GM12878 (cell line): ENCODE measurements at regions not wholly inside any gene's neighbourhood (a gene's known extent, or its start where the extent isn't known, plus 50 kb on each side); places are given as distances from the start of the nearest gene placed in this dataset.

Experiments
- ATAC-seq: fragments of 200-7000 bp; cut with Tn5 transposase; 3 replicates; pipeline ENCODE4 v1.9.1; 2020; ENCODE audit warnings: mild to moderate bottlenecking, moderate library complexity
- BruUV-seq: library from RNA; stranded (reverse); fragments of 400-500 nt; replicated peaks from 2 replicates; lab custom pipeline; 2021; lab: Mats Ljungman, UMichigan
- CTCF ChIA-PET: fragments of 300-600 bp; sonication (Branson Sonifier 250); formaldehyde crosslinking; extraction: SDS; loops from one replicate; lab custom pipeline; 2021; ENCODE audit warnings: inconsistent platforms; lab: Yijun Ruan, JAX
- POLR2A ChIA-PET: fragments of 350-600 bp; formaldehyde crosslinking; extraction: SDS; loops from one replicate; lab custom pipeline; 2021; ENCODE audit warnings: inconsistent platforms; lab: Charles Lee
- RAD21 ChIA-PET: fragments of 300-600 bp; sonication (Branson Sonifier 250); formaldehyde crosslinking; loops from one replicate; lab custom pipeline; 2023; ENCODE audit warnings: antibody characterized with exemption; ENCODE audit not compliant: unreplicated experiment; lab: Charles Lee
- SMC1A ChIA-PET: fragments of 300-600 bp; sonication (Branson Sonifier 250); formaldehyde crosslinking; loops from one replicate; lab custom pipeline; 2023; ENCODE audit not compliant: unreplicated experiment, uncharacterized antibody; lab: Charles Lee
- DNase-seq: peaks from one replicate; pipeline ENCODE4 v3.0.0-alpha.2; 2011; ENCODE audit warnings: low read depth, low spot score
- FAIRE-seq: peaks from 3 replicates; lab custom pipeline; 2011; peaks lifted over from hg19 to GRCh38; lab: Jason Lieb, UNC
- H2AFZ ChIP-seq: 2 replicates; pipeline ENCODE4 v1.6.0; 2011; ENCODE audit warnings: low read depth, low read length, control low read depth; ENCODE audit not compliant: control insufficient read depth
- H3K27ac ChIP-seq: 2 replicates; pipeline ENCODE4 v1.5.1; 2011; ENCODE audit warnings: control low read depth; ENCODE audit not compliant: control insufficient read depth, insufficient read depth
- H3K27me3 ChIP-seq, 2 experiments: replicated peaks in 1 of 2; 2 replicates each; pipeline versions ENCODE4 v1.6.0 to v1.6.1; 2011; ENCODE audit warnings: low read length in 1 of 2; ENCODE audit not compliant: control insufficient read depth in 2 of 2, insufficient read depth in 2 of 2
- H3K36me3 ChIP-seq, 2 experiments: 2 replicates each; pipeline ENCODE4 v1.5.1; 2011; ENCODE audit warnings: low read length in 1 of 2; ENCODE audit not compliant: control insufficient read depth in 2 of 2, insufficient read depth in 2 of 2
- H3K4me1 ChIP-seq: 2 replicates; pipeline ENCODE4 v1.6.1; 2011; ENCODE audit warnings: mild to moderate bottlenecking, low read length, moderate library complexity, mixed read lengths; ENCODE audit not compliant: control insufficient read depth, insufficient read depth
- H3K4me2 ChIP-seq: 2 replicates; pipeline ENCODE4 v1.6.0; 2011; ENCODE audit warnings: control low read depth; ENCODE audit not compliant: control insufficient read depth, insufficient read depth
- H3K4me3 ChIP-seq: fragments of 200-600 bp; sonication (generic); 2 replicates; pipeline ENCODE4 v1.5.1; 2016
- H3K79me2 ChIP-seq: 2 replicates; pipeline ENCODE4 v1.6.0; 2011; ENCODE audit warnings: low read length; ENCODE audit not compliant: control insufficient read depth, insufficient read depth
- H3K9ac ChIP-seq: 2 replicates; pipeline ENCODE4 v1.8.0; 2011; ENCODE audit warnings: low read length, control low read depth, mixed read lengths; ENCODE audit not compliant: control insufficient read depth, insufficient read depth
- H3K9me3 ChIP-seq: replicated peaks from 3 replicates; pipeline ENCODE4 v1.5.1; 2011; ENCODE audit warnings: mild to moderate bottlenecking, low read length; ENCODE audit not compliant: control insufficient read depth, insufficient read depth
- H4K20me1 ChIP-seq: 2 replicates; pipeline ENCODE4 v1.6.0; 2011; ENCODE audit not compliant: control insufficient read depth, insufficient read depth
- BACH1 ChIP-seq: fragments of 450-650 bp; IDR thresholded peaks from 2 replicates; pipeline ENCODE4 v1.6.1; 2017; ENCODE audit warnings: mild to moderate bottlenecking, borderline replicate concordance
- CHD1 ChIP-seq: IDR thresholded peaks from 2 replicates; pipeline ENCODE4 v1.6.1; 2012; ENCODE audit warnings: low read depth, low read length, improper control_type of control experiment
- ETV6 ChIP-seq, 2 experiments: fragments of 450-650 bp in 1 of 2; IDR thresholded peaks in 1 of 2; conservative IDR thresholded peaks in 1 of 2; 2 replicates each; pipeline ENCODE4 v1.6.1; 2014; ENCODE audit warnings: antibody characterized with exemption in 1 of 2, borderline replicate concordance in 1 of 2, low read depth in 1 of 2, mild to moderate bottlenecking in 1 of 2, moderate library complexity in 1 of 2
- GATAD2B ChIP-seq: fragments of 450-650 bp; conservative IDR thresholded peaks from 2 replicates; pipeline ENCODE4 v1.6.1; 2017; ENCODE audit warnings: low read depth, mild to moderate bottlenecking, moderate library complexity
- HDAC6 ChIP-seq: fragments of 200-600 bp; sonication (generic); IDR thresholded peaks from one replicate; pipeline ENCODE4 v1.8.0; 2017; ENCODE audit warnings: antibody characterized with exemption; ENCODE audit not compliant: unreplicated experiment
- JUND ChIP-seq: IDR thresholded peaks from 2 replicates; pipeline ENCODE4 v1.6.1; 2012; ENCODE audit warnings: low read depth, mild to moderate bottlenecking, low read length, improper control_type of control experiment, moderate library complexity
- RCOR1 ChIP-seq: conservative IDR thresholded peaks from 2 replicates; pipeline ENCODE4 v1.6.1; 2012; ENCODE audit warnings: low read depth, low read length, improper control_type of control experiment
- RELA ChIP-seq: fragments of 450-650 bp; IDR thresholded peaks from 2 replicates; pipeline ENCODE4 v1.8.0; 2014; ENCODE audit warnings: borderline replicate concordance; ENCODE audit not compliant: partially characterized antibody
- REST ChIP-seq: IDR thresholded peaks from 2 replicates; pipeline ENCODE4 v1.6.1; 2012; ENCODE audit warnings: mild to moderate bottlenecking, low read depth, low read length
- SIN3A ChIP-seq: IDR thresholded peaks from 2 replicates; pipeline ENCODE4 v1.6.1; 2012; ENCODE audit warnings: low read depth, low read length, improper control_type of control experiment
- SPI1 ChIP-seq: IDR thresholded peaks from 2 replicates; pipeline ENCODE4 v1.6.1; 2011; ENCODE audit warnings: low read depth, mild to moderate bottlenecking, low read length, moderate library complexity, borderline replicate concordance; ENCODE audit not compliant: insufficient read depth
- SRF ChIP-seq, 2 experiments: IDR thresholded peaks; 2 replicates each; pipeline ENCODE4 v1.6.1; 2011; ENCODE audit warnings: low read depth in 2 of 2, low read length in 2 of 2, mild to moderate bottlenecking in 1 of 2, moderate library complexity in 1 of 2
- USF2 ChIP-seq: IDR thresholded peaks from 2 replicates; pipeline ENCODE4 v1.6.1; 2011; ENCODE audit warnings: low read depth, low read length, improper control_type of control experiment, borderline replicate concordance
- ZNF217 ChIP-seq: fragments of 450-650 bp; IDR thresholded peaks from 2 replicates; pipeline ENCODE4 v1.6.1; 2017; ENCODE audit warnings: antibody characterized with exemption, mild to moderate bottlenecking
- ZZZ3 ChIP-seq: IDR thresholded peaks from 2 replicates; pipeline ENCODE4 v1.6.1; 2011; ENCODE audit warnings: low read depth; ENCODE audit not compliant: control insufficient read depth, insufficient read length
- WGBS: methylation state at CpG from one replicate; pipeline ENCODE4 v1.1.6; 2016; ENCODE audit warnings: low lambda C conversion rate; ENCODE audit not compliant: insufficient replicate concordance, insufficient coverage; ENCODE audit errors: missing lambda C conversion rate; 5-methylcytosine and 5-hydroxymethylcytosine counted together
- in situ Hi-C: fragments of 300-500 bp; cut with MboI; formaldehyde crosslinking; loops from 9 replicates; pipeline ENCODE4 v1.14.3; 2018; ENCODE audit warnings: mixed read lengths
- intact Hi-C: fragments of 100-400 bp; cut with micrococcal nuclease; formaldehyde crosslinking; loops from one replicate; pipeline ENCODE4 v1.14.2; 2022; ENCODE audit not compliant: unreplicated experiment

- Histone ChIP-seq H3K4me3 (no peak overlapping the region), H3K27ac (no peak overlapping the region), H3K4me2 (no peak overlapping the region), H3K9me3 (no peaks in the 10 kb centered on the region; the same call in 1 of the 3 replicates), H4K20me1 (no peaks in the 10 kb centered on the region), H3K4me1 (no peaks in the 10 kb centered on the region), H2AFZ (no peak overlapping the region), H3K79me2 (no peaks in the 10 kb centered on the region), H3K27me3 (no peaks in the 10 kb centered on the region), H3K36me3 (no peaks in the 10 kb centered on the region), H3K9ac (no peak overlapping the region)
- TF ChIP-seq GATAD2B (no peak), JUND (no peak), ZNF217 (no peak), HDAC6 (no peak), SRF (IDR thresholded peaks at IDR 0.05; ENCODE audit: low read depth in 2 of 2, low read length in 2 of 2) (no peak), CHD1 (no peak), SIN3A (no peak), BACH1 (no peak), RCOR1 (no peak), RELA (no peak)
- ATAC-seq = no peak
- ChIA-PET CTCF (no interaction called here), POLR2A (no interaction called here), RAD21 (no interaction called here), SMC1A (no interaction called here)
- no peak for FAIRE-seq
- 6% methylated on average over 6 of the region's 6 CpGs for WGBS
- BruUV-seq = no TSS peak
- in situ Hi-C loops (no loop called here), intact Hi-C loops (no loop called here)
- DNase-seq = no peak
These were observed 467.4 kb upstream of the FOXG1 start for GRCh38 chr14:28299227-28299626.

GRCh38 chr14:28300356-28300755 is 466.2 kb upstream of the FOXG1 start:
- in situ Hi-C loops (no loop called here), intact Hi-C loops (no loop called here)
- Histone ChIP-seq H4K20me1 (no peaks in the 10 kb centered on the region), H3K27me3 (no peaks in the 10 kb centered on the region), H3K27ac (no peak overlapping the region), H3K9me3 (no peaks in the 10 kb centered on the region; the same call in 2 of the 3 replicates), H3K36me3 (no peaks in the 10 kb centered on the region), H3K79me2 (no peaks in the 10 kb centered on the region), H3K4me1 (no peaks in the 10 kb centered on the region), H3K4me3 (no peak overlapping the region), H3K4me2 (no peak overlapping the region), H2AFZ (no peak overlapping the region), H3K9ac (no peak overlapping the region)
- ChIA-PET SMC1A (no interaction called here), RAD21 (no interaction called here), POLR2A (no interaction called here), CTCF (interaction anchor here (0.6 kb wide), 1 partner anchor 1008 kb away, joined by 3 read pairs; no protein-coding TSS in a partner anchor)
- TF ChIP-seq ETV6 (conservative IDR thresholded peaks at IDR 0.05 in 1 of 2, IDR thresholded peaks at IDR 0.05 in 1 of 2; ENCODE audit: borderline replicate concordance in 1 of 2, low read depth in 1 of 2) = no peak
- no peak for TF ChIP-seq SPI1
- no peak for TF ChIP-seq ZNF217
- no peak for TF ChIP-seq REST
- TF ChIP-seq USF2 = no peak
- TF ChIP-seq ZZZ3 = no peak
- no peak for TF ChIP-seq SIN3A
- FAIRE-seq (no peak), DNase-seq (no peak), ATAC-seq (no peak)
- BruUV-seq = no TSS peak
